Upper lobe of left lung (tissue), 6 donors: ENCODE measurements at regions not wholly inside any gene's neighbourhood (a gene's known extent, or its start where the extent isn't known, plus 50 kb on each side); places are given as distances from the start of the nearest gene placed in this dataset.

ENCODE experiments used
- ATAC-seq, 2 donors: fragments of 200-7000 bp; cut with Tn5 transposase; one replicate each; pipeline ENCODE4 v1.9.1; 2022; ENCODE audit warnings: mild to moderate bottlenecking in 2 of 2, moderate library complexity in 2 of 2; ENCODE audit not compliant: low FRiP score in 2 of 2
- DNase-seq, 2 donors: peaks; one replicate each; pipeline ENCODE4 v3.0.0-alpha.2; 2019 to 2020
- H3K27ac ChIP-seq, 4 donors: fragments of 200-600 bp; sonication (generic); one replicate each; pipeline ENCODE4 v1.5.1; 2016 to 2019
- H3K27me3 ChIP-seq, 4 donors: fragments of 200-600 bp; sonication (generic); one replicate each; pipeline ENCODE4 v1.5.1; 2017 to 2019
- H3K36me3 ChIP-seq, 4 donors: fragments of 200-600 bp; sonication (generic); one replicate each; pipeline ENCODE4 v1.5.1; 2016 to 2019
- H3K4me1 ChIP-seq, 4 donors: fragments of 200-600 bp; sonication (generic); one replicate each; pipeline ENCODE4 v1.5.1; 2018 to 2019
- H3K4me3 ChIP-seq, 4 donors: fragments of 200-600 bp; sonication (generic); one replicate each; pipeline ENCODE4 v1.5.1; 2017 to 2019; ENCODE audit warnings: mild to moderate bottlenecking in 2 of 4, moderate library complexity in 1 of 4
- H3K9me3 ChIP-seq, 4 donors: fragments of 200-600 bp; sonication (generic); one replicate each; pipeline ENCODE4 v1.5.1; 2018 to 2019
- CTCF ChIP-seq, 6 experiments: fragments of 450-650 bp in 4 of 6; fragments of 200-600 bp in 2 of 6; sonication (generic) in 2 of 6; IDR thresholded peaks; one replicate each; pipeline ENCODE4 v1.5.1; 2016 to 2019; ENCODE audit warnings: antibody characterized with exemption in 6 of 6
- EP300 ChIP-seq, 4 donors: sonication (generic); formaldehyde crosslinking; IDR thresholded peaks; one replicate each; pipeline ENCODE4 v1.5.1; 2017; ENCODE audit warnings: antibody characterized with exemption in 4 of 4, control low read depth in 2 of 4
- POLR2A ChIP-seq, 4 donors: fragments of 450-650 bp; IDR thresholded peaks; one replicate each; pipeline ENCODE4 v1.5.1; 2016 to 2017; ENCODE audit warnings: antibody characterized with exemption in 4 of 4, mild to moderate bottlenecking in 2 of 4
- POLR2AphosphoS5 ChIP-seq, 2 donors: sonication (generic); formaldehyde crosslinking; IDR thresholded peaks; one replicate each; pipeline ENCODE4 v1.5.1; 2017; ENCODE audit warnings: antibody characterized with exemption in 2 of 2
- WGBS, 2 donors: methylation state at CpG; one replicate each; pipeline ENCODE4 v1.1.5; 2017 to 2018; 5-methylcytosine and 5-hydroxymethylcytosine counted together
- donor health status: DM: no; HTN: no; CAD: no; lungs with moderate emphysema.
- donor health status: DM: no; HTN: yes; CAD: no; lungs with severe emphysema.

- no peaks in the 10 kb centered on the region for H3K4me1 ChIP-seq
- no peak overlapping the region for H3K4me3 ChIP-seq
- TF ChIP-seq CTCF (IDR thresholded peaks at IDR 0.05): no peak
- TF ChIP-seq POLR2A (IDR thresholded peaks at IDR 0.05): no peak
- no peak for TF ChIP-seq POLR2AphosphoS5 (IDR thresholded peaks at IDR 0.05)
- no peak for TF ChIP-seq EP300 (IDR thresholded peaks at IDR 0.05)
- no peaks in the 10 kb centered on the region for H3K27me3 ChIP-seq
- H3K9me3 ChIP-seq: no peaks in the 10 kb centered on the region
- ATAC-seq: no peak
- 71 to 82% methylated on average over 3 of the region's 3 CpGs for WGBS, 2 donors
- H3K36me3 ChIP-seq: no peaks in the 10 kb centered on the region
- no peak for DNase-seq
- no peak overlapping the region for H3K27ac ChIP-seq
Observed at GRCh38 chr11:70857894-70858293, 394.5 kb downstream of the SHANK2 start.

GRCh38 chr11:70859180-70859579 lies 393.2 kb downstream of the SHANK2 start:
- no peak overlapping the region for H3K27ac ChIP-seq
- H3K4me1 ChIP-seq: no peaks in the 10 kb centered on the region
- DNase-seq (no peak), ATAC-seq (no peak)
- H3K27me3 ChIP-seq: no peaks in the 10 kb centered on the region
- H3K4me3 ChIP-seq: no peak overlapping the region
- H3K36me3 ChIP-seq: no peaks in the 10 kb centered on the region
- TF ChIP-seq POLR2A (IDR thresholded peaks at IDR 0.05): no peak
- no peak for TF ChIP-seq POLR2AphosphoS5 (IDR thresholded peaks at IDR 0.05)
- TF ChIP-seq CTCF (IDR thresholded peaks at IDR 0.05): no peak
- no peak for TF ChIP-seq EP300 (IDR thresholded peaks at IDR 0.05)
- no peaks in the 10 kb centered on the region for H3K9me3 ChIP-seq
- 94 to 97% methylated on average over 4 of the region's 4 CpGs for WGBS, 2 donors

GRCh38 chr11:70860888-70861287 lies 391.5 kb downstream of the SHANK2 start:
- DNase-seq (no peak), ATAC-seq (no peak)
- H3K4me1 ChIP-seq: no peaks in the 10 kb centered on the region
- H3K36me3 ChIP-seq: no peaks in the 10 kb centered on the region
- no peak overlapping the region for H3K27ac ChIP-seq
- H3K4me3 ChIP-seq: no peak overlapping the region
- no peaks in the 10 kb centered on the region for H3K27me3 ChIP-seq
- no peaks in the 10 kb centered on the region for H3K9me3 ChIP-seq
- no peak for TF ChIP-seq EP300 (IDR thresholded peaks at IDR 0.05)
- WGBS, 2 donors: 53 to 60% methylated on average over 7 of the region's 7 CpGs

GRCh38 chr11:70861559-70861958 lies 390.8 kb downstream of the SHANK2 start:
- Histone ChIP-seq H3K4me3 (no peak overlapping the region), H3K27ac (no peak overlapping the region), H3K36me3 (no peaks in the 10 kb centered on the region), H3K27me3 (no peaks in the 10 kb centered on the region), H3K4me1 (no peaks in the 10 kb centered on the region), H3K9me3 (no peaks in the 10 kb centered on the region)
- WGBS, 2 donors: 82 to 88% methylated on average over 2 of the region's 2 CpGs
- ATAC-seq (no peak), DNase-seq (no peak)
- TF ChIP-seq POLR2A (IDR thresholded peaks at IDR 0.05): no peak
- TF ChIP-seq CTCF (IDR thresholded peaks at IDR 0.05): no peak
- TF ChIP-seq POLR2AphosphoS5 (IDR thresholded peaks at IDR 0.05): no peak
- no peak for TF ChIP-seq EP300 (IDR thresholded peaks at IDR 0.05)

DNA sequence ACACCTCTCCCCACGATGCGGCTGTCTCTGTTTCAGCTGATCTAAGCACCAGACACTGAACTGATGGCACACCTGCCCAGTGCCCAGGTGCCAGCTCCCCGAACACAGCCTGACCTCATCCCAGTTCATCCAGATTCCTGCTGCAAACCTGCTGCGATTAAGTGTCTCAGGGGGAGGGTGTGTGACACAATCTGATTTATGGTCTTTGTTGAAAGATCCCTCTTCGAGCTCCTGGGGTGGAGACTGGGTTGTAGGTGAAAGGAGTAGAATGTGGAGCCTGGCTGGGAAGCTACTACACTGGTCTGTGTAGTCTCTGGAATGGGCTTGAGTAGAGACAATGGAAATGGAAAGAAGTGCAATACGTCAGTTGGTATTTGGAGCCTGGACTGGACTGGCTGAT lies 390.3 kb downstream of the SHANK2 start:
- Histone ChIP-seq H3K27ac (no peak overlapping the region), H3K9me3 (no peaks in the 10 kb centered on the region), H3K27me3 (no peaks in the 10 kb centered on the region), H3K4me1 (no peaks in the 10 kb centered on the region), H3K36me3 (no peaks in the 10 kb centered on the region), H3K4me3 (no peak overlapping the region)
- TF ChIP-seq POLR2AphosphoS5 (IDR thresholded peaks at IDR 0.05) (no peak), POLR2A (IDR thresholded peaks at IDR 0.05) (no peak), EP300 (IDR thresholded peaks at IDR 0.05) (no peak), CTCF (IDR thresholded peaks at IDR 0.05) (no peak)
- no peak for ATAC-seq
- no peak for DNase-seq
- 80 to 83% methylated on average over 5 to 6 of the region's 6 CpGs for WGBS, 2 donors
